HepG2 (cell line): ENCODE measurements at regions not wholly inside any gene's neighbourhood (a gene's known extent, or its start where the extent isn't known, plus 50 kb on each side); places are given as distances from the start of the nearest gene placed in this dataset.

Experiments
- ATAC-seq: fragments of 200-7000 bp; cut with Tn5 transposase; 3 replicates; pipeline ENCODE4 v1.9.1; 2020; ENCODE audit warnings: mild to moderate bottlenecking, moderate library complexity
- BruUV-seq: library from RNA; stranded (reverse); fragments of 400-500 nt; replicated peaks from 2 replicates; lab custom pipeline; 2021; lab: Mats Ljungman, UMichigan
- CTCF ChIA-PET: fragments of 300-600 bp; formaldehyde crosslinking; extraction: SDS; loops from one replicate; lab custom pipeline; 2021; ENCODE audit warnings: low total read pairs, inconsistent platforms, low intra/inter-chr PET ratio; lab: Yijun Ruan, JAX
- POLR2A ChIA-PET: fragments of 350-600 bp; sonication (Branson Sonifier 250); formaldehyde crosslinking; loops from one replicate; lab custom pipeline; 2020; ENCODE audit warnings: antibody characterized with exemption, inconsistent platforms; lab: Yijun Ruan, JAX
- DNase-seq: peaks from one replicate; pipeline ENCODE4 v3.0.0-alpha.2; 2015; ENCODE audit warnings: low spot score
- FAIRE-seq: peaks from 3 replicates; lab custom pipeline; 2011; peaks lifted over from hg19 to GRCh38; lab: Jason Lieb, UNC
- H2AFZ ChIP-seq: one replicate; pipeline ENCODE4 v1.6.1; 2011; ENCODE audit warnings: low read length, inconsistent platforms
- H3K27ac ChIP-seq: fragments of 300-600 bp; 3 replicates; pipeline ENCODE4 v1.8.0; 2011; ENCODE audit warnings: mixed run types, mild to moderate bottlenecking, mixed read lengths, low read length, inconsistent platforms; ENCODE audit not compliant: insufficient read depth; ENCODE audit errors: extremely low read length
- H3K27me3 ChIP-seq, 2 experiments: fragments of 200-600 bp in 1 of 2; 2 replicates in 1 of 2; 3 replicates in 1 of 2; pipeline versions ENCODE4 v1.6.0 to v1.8.0; 2011; ENCODE audit warnings: low read length in 2 of 2, mild to moderate bottlenecking in 2 of 2, moderate library complexity in 2 of 2, inconsistent platforms in 1 of 2; ENCODE audit not compliant: insufficient read depth in 2 of 2, control insufficient read depth in 1 of 2
- H3K36me3 ChIP-seq, 2 experiments: fragments of 200-600 bp in 1 of 2; replicated peaks in 1 of 2; 2 replicates in 1 of 2; 3 replicates in 1 of 2; pipeline versions ENCODE4 v1.5.1 to v1.8.0; 2011; ENCODE audit warnings: low read length in 2 of 2, inconsistent platforms in 1 of 2; ENCODE audit not compliant: insufficient read depth in 2 of 2, control insufficient read depth in 1 of 2
- H3K4me1 ChIP-seq: 2 replicates; pipeline ENCODE4 v1.5.1; 2012; ENCODE audit warnings: low read length, inconsistent platforms; ENCODE audit not compliant: insufficient read depth
- H3K4me2 ChIP-seq: 2 replicates; pipeline ENCODE4 v1.6.0; 2011; ENCODE audit warnings: low read depth, low read length, inconsistent platforms
- H3K4me3 ChIP-seq, 3 experiments: fragments of 200-600 bp in 1 of 3; sonication (generic), shearing (Covaris generic) in 1 of 3; replicated peaks in 1 of 3; 2 replicates each; pipeline ENCODE4 v1.5.1; 2011 to 2016; ENCODE audit warnings: low read length in 3 of 3, inconsistent platforms in 2 of 3, low read depth in 2 of 3, mild to moderate bottlenecking in 2 of 3, control low read depth in 1 of 3, mixed read lengths in 1 of 3; ENCODE audit not compliant: insufficient read depth in 1 of 3
- H3K79me2 ChIP-seq: one replicate; pipeline ENCODE4 v1.6.1; 2011; ENCODE audit warnings: low read length, inconsistent platforms; ENCODE audit not compliant: insufficient read depth
- H3K9ac ChIP-seq: 2 replicates; pipeline ENCODE4 v1.6.0; 2011; ENCODE audit warnings: mild to moderate bottlenecking, low read depth, low read length, inconsistent platforms; ENCODE audit not compliant: insufficient read depth
- H3K9me3 ChIP-seq: 2 replicates; pipeline ENCODE4 v1.5.1; 2012; ENCODE audit warnings: mild to moderate bottlenecking, low read length
- H4K20me1 ChIP-seq: 2 replicates; pipeline ENCODE4 v1.6.0; 2011; ENCODE audit warnings: inconsistent platforms, mild to moderate bottlenecking, low read length, moderate library complexity; ENCODE audit not compliant: insufficient read depth
- ARNTL ChIP-seq: sonication (generic); formaldehyde crosslinking; IDR thresholded peaks from 2 replicates; pipeline ENCODE4 v1.4.0; 2020; ENCODE audit warnings: mild to moderate bottlenecking, missing genetic modification reagents
- CBX2 ChIP-seq, 2 experiments: fragments of 200-600 bp in 1 of 2; sonication (generic); formaldehyde crosslinking in 1 of 2; IDR thresholded peaks; 2 replicates each; pipeline versions ENCODE4 v1.7.0 to v1.8.1; 2018 to 2022; ENCODE audit warnings: low read depth in 2 of 2, low read length in 1 of 2, mild to moderate bottlenecking in 1 of 2, missing genetic modification reagents in 1 of 2
- CEBPG ChIP-seq: IDR thresholded peaks from 2 replicates; pipeline ENCODE4 v1.6.1; 2016
- EZH2 ChIP-seq: conservative IDR thresholded peaks from 2 replicates; pipeline ENCODE4 v1.6.1; 2012; ENCODE audit warnings: mild to moderate bottlenecking, low read depth, low read length, moderate library complexity
- GLI4 ChIP-seq: sonication (generic); formaldehyde crosslinking; IDR thresholded peaks from 2 replicates; pipeline ENCODE4 v1.5.1; 2020; ENCODE audit warnings: missing genetic modification reagents, mild to moderate bottlenecking, moderate library complexity, borderline replicate concordance
- ISX ChIP-seq: sonication (generic); formaldehyde crosslinking; conservative IDR thresholded peaks from 2 replicates; pipeline ENCODE4 v1.5.0; 2020; ENCODE audit warnings: missing genetic modification reagents
- RFX5 ChIP-seq: IDR thresholded peaks from 2 replicates; pipeline ENCODE4 v1.6.1; 2011; ENCODE audit warnings: low read depth, low read length, improper control_type of control experiment
- U2AF1 ChIP-seq: fragments of 200-400 bp; formaldehyde crosslinking; optimal IDR thresholded peaks from 2 replicates; pipeline ENCODE3; 2017; ENCODE audit warnings: mild to moderate bottlenecking, low read depth, low read length
- ZBTB46 ChIP-seq: sonication (generic); formaldehyde crosslinking; IDR thresholded peaks from 2 replicates; pipeline ENCODE4 v1.4.0; 2020; ENCODE audit warnings: mild to moderate bottlenecking, missing genetic modification reagents, borderline replicate concordance
- ZNF335 ChIP-seq: sonication (generic); formaldehyde crosslinking; IDR thresholded peaks from 2 replicates; pipeline ENCODE4 v1.4.0; 2020; ENCODE audit warnings: missing genetic modification reagents
- ZNF768 ChIP-seq: sonication (generic); formaldehyde crosslinking; IDR thresholded peaks from 2 replicates; pipeline ENCODE4 v1.4.0; 2020; ENCODE audit warnings: missing genetic modification reagents
- WGBS: methylation state at CpG from one replicate; pipeline ENCODE4 v1.1.6; 2017; ENCODE audit warnings: low lambda C conversion rate; 5-methylcytosine and 5-hydroxymethylcytosine counted together
- in situ Hi-C: cut with HindIII; loops from 2 replicates; pipeline ENCODE4 v1.10.0; 2017; ENCODE audit warnings: low pct_unique_long_range_greater_than_20kb; ENCODE audit not compliant: extremely low pct_ligation_motif_present
- intact Hi-C: fragments of 100-400 bp; cut with micrococcal nuclease; formaldehyde crosslinking; loops from one replicate; pipeline ENCODE4 v1.10.0; 2022; ENCODE audit not compliant: unreplicated experiment
- TF ChIP-seq, protein P1 (sequence below): sonication (generic); formaldehyde crosslinking; IDR thresholded peaks from 2 replicates; pipeline ENCODE4 v1.9.0; 2022; ENCODE audit warnings: low read depth, missing genetic modification reagents
- TF ChIP-seq, protein P2 (sequence below): IDR thresholded peaks from 2 replicates; pipeline ENCODE4 v1.6.1; 2016; ENCODE audit warnings: missing compliant biosample characterization, missing genetic modification reagents, borderline replicate concordance

DNA sequence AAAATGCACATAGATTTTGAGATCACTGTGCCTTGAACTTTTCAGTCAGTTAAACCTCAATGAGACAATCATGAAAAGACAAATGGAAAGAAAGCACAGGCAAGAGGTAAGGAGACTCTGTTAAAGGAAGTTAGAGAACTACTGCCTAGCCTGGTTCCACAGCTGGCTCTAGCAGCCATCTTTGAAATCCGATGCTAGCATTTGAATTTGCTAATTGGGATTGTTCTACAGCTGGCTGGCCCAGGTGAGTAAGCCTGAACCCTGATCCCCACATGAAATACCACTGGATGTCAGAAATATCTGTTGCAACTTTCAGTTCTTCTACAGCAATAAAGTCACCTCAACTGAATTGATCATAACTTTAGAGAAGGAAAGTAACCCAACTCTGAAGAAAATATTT, 315.2 kb upstream of the CHAC2 start (continued):
- TF ChIP-seq, protein P1, sequence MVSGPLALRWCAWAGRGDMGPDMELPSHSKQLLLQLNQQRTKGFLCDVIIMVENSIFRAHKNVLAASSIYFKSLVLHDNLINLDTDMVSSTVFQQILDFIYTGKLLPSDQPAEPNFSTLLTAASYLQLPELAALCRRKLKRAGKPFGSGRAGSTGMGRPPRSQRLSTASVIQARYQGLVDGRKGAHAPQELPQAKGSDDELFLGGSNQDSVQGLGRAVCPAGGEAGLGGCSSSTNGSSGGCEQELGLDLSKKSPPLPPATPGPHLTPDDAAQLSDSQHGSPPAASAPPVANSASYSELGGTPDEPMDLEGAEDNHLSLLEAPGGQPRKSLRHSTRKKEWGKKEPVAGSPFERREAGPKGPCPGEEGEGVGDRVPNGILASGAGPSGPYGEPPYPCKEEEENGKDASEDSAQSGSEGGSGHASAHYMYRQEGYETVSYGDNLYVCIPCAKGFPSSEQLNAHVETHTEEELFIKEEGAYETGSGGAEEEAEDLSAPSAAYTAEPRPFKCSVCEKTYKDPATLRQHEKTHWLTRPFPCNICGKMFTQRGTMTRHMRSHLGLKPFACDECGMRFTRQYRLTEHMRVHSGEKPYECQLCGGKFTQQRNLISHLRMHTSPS = no peak
- no peak for TF ChIP-seq GLI4 (CRISPR knock-in tag)
- TF ChIP-seq, protein P2, sequence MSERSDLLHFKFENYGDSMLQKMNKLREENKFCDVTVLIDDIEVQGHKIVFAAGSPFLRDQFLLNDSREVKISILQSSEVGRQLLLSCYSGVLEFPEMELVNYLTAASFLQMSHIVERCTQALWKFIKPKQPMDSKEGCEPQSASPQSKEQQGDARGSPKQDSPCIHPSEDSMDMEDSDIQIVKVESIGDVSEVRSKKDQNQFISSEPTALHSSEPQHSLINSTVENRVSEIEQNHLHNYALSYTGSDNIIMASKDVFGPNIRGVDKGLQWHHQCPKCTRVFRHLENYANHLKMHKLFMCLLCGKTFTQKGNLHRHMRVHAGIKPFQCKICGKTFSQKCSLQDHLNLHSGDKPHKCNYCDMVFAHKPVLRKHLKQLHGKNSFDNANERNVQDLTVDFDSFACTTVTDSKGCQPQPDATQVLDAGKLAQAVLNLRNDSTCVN (CRISPR knock-in tag) = no peak
- no peak for TF ChIP-seq ARNTL

- WGBS = 3% methylated on average over 4 of the region's 4 CpGs
- H3K79me2 ChIP-seq = no peaks in the 10 kb centered on the region
- no peaks in the 10 kb centered on the region for H3K4me1 ChIP-seq
- ATAC-seq (no peak), DNase-seq (no peak), FAIRE-seq (no peak)
- no peak overlapping the region for H3K4me3 ChIP-seq
- peaks cover 2 to 13% of the 10 kb centered on the region in 2 experiments; a peak in 3 of 5 replicates for H3K27me3 ChIP-seq
- BruUV-seq = no TSS peak
- intact Hi-C loops (no loop called here), in situ Hi-C loops (no loop called here)
- no peaks in the 10 kb centered on the region for H3K36me3 ChIP-seq
- H2AFZ ChIP-seq = no peak overlapping the region
- H3K9me3 ChIP-seq = no peaks in the 10 kb centered on the region
- H3K4me2 ChIP-seq = no peak overlapping the region
- no peaks in the 10 kb centered on the region for H4K20me1 ChIP-seq
- no peak overlapping the region for H3K9ac ChIP-seq
- H3K27ac ChIP-seq = no peak overlapping the region
- CTCF ChIA-PET = no interaction called here
- POLR2A ChIA-PET = no interaction called here
- TF ChIP-seq CEBPG (CRISPR knock-in tag) = no peak
- TF ChIP-seq ZNF768 (CRISPR knock-in tag) = no peak
- no peak for TF ChIP-seq EZH2
- TF ChIP-seq RFX5 = no peak
- no peak for TF ChIP-seq ZNF335 (CRISPR knock-in tag)
- no peak for TF ChIP-seq U2AF1
- TF ChIP-seq CBX2 (IDR thresholded peaks at IDR 0.05; ENCODE audit: low read depth, low read length) = no peak
- TF ChIP-seq CBX2 (CRISPR knock-in tag; IDR thresholded peaks at IDR 0.05; ENCODE audit: low read depth) = no peak
- TF ChIP-seq ZBTB46 (CRISPR knock-in tag) = no peak
- no peak for TF ChIP-seq ISX (CRISPR knock-in tag)
Observed at GRCh38 chr2:53450923-53451322, 316.7 kb upstream of the CHAC2 start.
